ENCODE measurements at regions not wholly inside any gene's neighbourhood (a gene's known extent, or its start where the extent isn't known, plus 50 kb on each side); places are given as distances from the start of the nearest gene placed in this dataset.

DNA sequence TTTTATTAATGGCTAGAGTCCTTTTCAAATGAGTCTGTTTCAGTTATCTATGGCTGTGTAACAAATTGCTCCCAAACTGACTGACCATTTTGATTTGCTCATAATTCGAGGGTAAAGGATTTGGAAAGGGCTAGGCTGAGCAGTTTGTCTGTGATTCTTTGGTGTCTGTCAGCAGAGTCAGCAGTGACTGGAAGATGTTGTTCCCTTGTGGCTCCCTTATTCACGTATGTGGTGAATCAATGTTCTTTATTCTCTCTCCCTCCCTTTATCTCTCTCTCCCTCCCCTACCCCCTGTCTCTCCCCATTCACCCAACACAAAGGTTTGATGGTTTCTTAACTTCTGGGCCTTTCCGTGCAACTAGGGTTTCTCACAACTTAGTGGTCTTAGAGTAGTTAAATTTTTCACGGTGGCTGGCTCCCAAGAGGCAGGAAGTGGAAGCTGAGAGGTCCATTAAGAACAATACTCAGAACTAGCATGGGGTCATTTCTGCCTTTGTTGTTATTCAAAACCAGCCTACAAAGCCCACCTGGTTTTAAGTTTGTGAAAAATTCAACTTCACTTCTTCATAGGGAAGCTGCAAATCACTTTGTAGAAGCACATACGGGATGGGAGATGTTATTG, 772.5 kb upstream of the SLITRK1 start:
- H3K27me3 Mint-ChIP-seq (ENCODE audit: insufficient read depth, low read depth), result peaks cover 4% of the 10 kb centered on the region
- H3K4me3 Mint-ChIP-seq, result no peak overlapping the region
- H3K9me3 ChIP-seq (ENCODE audit: low read depth), result peaks cover 6% of the 10 kb centered on the region
- no peaks in the 10 kb centered on the region for H3K27me3 ChIP-seq
- no peak overlapping the region for H2AFZ ChIP-seq (replicated peaks)
- no peak overlapping the region for H3K27ac Mint-ChIP-seq
- peaks cover 7% of the 10 kb centered on the region for H3K4me1 Mint-ChIP-seq
- H3K27ac ChIP-seq, result peak overlapping the region; percentile 89
- TF ChIP-seq EZH2phosphoT487 (IDR thresholded peaks at IDR 0.05), result peak; percentile 80
- TF ChIP-seq, protein P1, sequence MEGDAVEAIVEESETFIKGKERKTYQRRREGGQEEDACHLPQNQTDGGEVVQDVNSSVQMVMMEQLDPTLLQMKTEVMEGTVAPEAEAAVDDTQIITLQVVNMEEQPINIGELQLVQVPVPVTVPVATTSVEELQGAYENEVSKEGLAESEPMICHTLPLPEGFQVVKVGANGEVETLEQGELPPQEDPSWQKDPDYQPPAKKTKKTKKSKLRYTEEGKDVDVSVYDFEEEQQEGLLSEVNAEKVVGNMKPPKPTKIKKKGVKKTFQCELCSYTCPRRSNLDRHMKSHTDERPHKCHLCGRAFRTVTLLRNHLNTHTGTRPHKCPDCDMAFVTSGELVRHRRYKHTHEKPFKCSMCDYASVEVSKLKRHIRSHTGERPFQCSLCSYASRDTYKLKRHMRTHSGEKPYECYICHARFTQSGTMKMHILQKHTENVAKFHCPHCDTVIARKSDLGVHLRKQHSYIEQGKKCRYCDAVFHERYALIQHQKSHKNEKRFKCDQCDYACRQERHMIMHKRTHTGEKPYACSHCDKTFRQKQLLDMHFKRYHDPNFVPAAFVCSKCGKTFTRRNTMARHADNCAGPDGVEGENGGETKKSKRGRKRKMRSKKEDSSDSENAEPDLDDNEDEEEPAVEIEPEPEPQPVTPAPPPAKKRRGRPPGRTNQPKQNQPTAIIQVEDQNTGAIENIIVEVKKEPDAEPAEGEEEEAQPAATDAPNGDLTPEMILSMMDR (IDR thresholded peaks at IDR 0.05), result no peak
- TF ChIP-seq EZH2 (IDR thresholded peaks at IDR 0.05), result no peak
- no peaks in the 10 kb centered on the region for H3K79me2 ChIP-seq (ENCODE audit: low read depth)
- no peak overlapping the region for H3K9ac ChIP-seq
- H3K4me3 ChIP-seq, result no peak overlapping the region
- peaks cover 20% of the 10 kb centered on the region for H3F3A ChIP-seq (ENCODE audit: low read depth)
- H3K9me3 Mint-ChIP-seq, result peaks cover 27% of the 10 kb centered on the region
- no peaks in the 10 kb centered on the region for H3K36me3 ChIP-seq
- H4K20me1 ChIP-seq (ENCODE audit: low read depth), result no peaks in the 10 kb centered on the region
- peaks cover 24% of the 10 kb centered on the region for H3K4me1 ChIP-seq
- peaks cover 4% of the 10 kb centered on the region for H3K36me3 Mint-ChIP-seq
- DNase-seq (ENCODE audit: low spot score), result peak; percentile 87
- H3K4me2 ChIP-seq, result peak overlapping the region; percentile 52

DNA sequence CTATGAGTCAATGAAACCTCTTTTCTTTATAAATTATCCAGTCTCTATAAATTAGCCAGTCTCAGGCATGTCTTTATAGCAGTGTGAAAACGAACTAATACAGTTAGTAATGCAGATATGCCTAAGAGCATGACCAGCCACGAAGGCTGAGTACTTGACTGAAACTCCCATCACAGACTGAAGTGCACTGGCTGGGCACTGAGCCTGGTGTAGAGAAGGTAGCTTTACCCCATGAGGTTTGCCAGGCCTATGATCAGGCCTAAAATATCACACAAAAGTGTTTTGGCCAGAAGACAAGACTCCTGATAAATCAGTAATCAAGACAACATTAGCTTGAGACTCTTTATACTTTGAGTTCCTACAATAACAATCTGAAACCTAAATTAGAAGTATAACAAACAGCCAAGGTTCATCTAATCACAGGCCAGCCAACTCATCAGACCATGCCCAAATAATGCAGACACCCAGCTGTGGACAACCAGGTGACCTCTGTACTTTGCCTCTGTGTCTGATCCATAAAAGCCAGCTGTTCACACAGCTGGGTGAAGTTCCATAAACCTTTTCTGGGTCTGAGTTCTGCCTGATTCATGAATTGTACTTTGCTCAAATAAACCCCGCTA, 771.8 kb upstream of the SLITRK1 start:
- no peak overlapping the region for H3K27ac Mint-ChIP-seq
- H3K27me3 Mint-ChIP-seq (ENCODE audit: insufficient read depth, low read depth), result peaks cover 4% of the 10 kb centered on the region
- Histone ChIP-seq H3F3A (ENCODE audit: low read depth) (peaks cover 20% of the 10 kb centered on the region), H3K36me3 (no peaks in the 10 kb centered on the region), H3K9ac (no peak overlapping the region), H3K4me3 (no peak overlapping the region), H3K4me1 (peaks cover 24% of the 10 kb centered on the region), H3K27me3 (no peaks in the 10 kb centered on the region), H3K4me2 (peak overlapping the region; percentile 52), H3K79me2 (ENCODE audit: low read depth) (no peaks in the 10 kb centered on the region), H3K27ac (peak overlapping the region; percentile 89), H3K9me3 (ENCODE audit: low read depth) (peaks cover 6% of the 10 kb centered on the region), H4K20me1 (ENCODE audit: low read depth) (no peaks in the 10 kb centered on the region), H2AFZ (replicated peaks) (no peak overlapping the region)
- DNase-seq (ENCODE audit: low spot score), result no peak
- peaks cover 4% of the 10 kb centered on the region for H3K36me3 Mint-ChIP-seq
- H3K9me3 Mint-ChIP-seq, result peaks cover 27% of the 10 kb centered on the region
- H3K4me1 Mint-ChIP-seq, result peaks cover 7% of the 10 kb centered on the region
- TF ChIP-seq EZH2phosphoT487 (IDR thresholded peaks at IDR 0.05) (no peak), EZH2 (IDR thresholded peaks at IDR 0.05) (no peak)
- TF ChIP-seq, protein P1 (IDR thresholded peaks at IDR 0.05), result no peak
- H3K4me3 Mint-ChIP-seq, result no peak overlapping the region

DNA sequence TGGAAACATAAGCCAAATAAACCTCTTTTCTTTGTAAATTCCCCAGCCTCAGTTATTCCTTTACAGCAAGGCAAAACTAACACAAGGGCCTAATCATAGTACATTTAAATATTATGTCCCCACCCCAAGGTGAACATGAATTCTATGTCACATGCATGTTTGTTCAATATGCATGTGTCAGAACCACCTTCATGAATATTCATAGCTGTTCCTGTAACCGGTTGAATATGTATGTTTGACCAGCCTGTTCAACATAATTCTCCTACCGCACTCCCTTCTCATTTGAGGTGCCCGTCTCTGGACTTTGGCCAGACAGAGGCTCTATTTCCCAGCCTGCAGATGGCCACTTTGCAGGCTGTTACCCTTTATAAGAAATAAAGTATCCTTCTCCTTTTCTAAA, 769.4 kb upstream of the SLITRK1 start:
- Histone ChIP-seq H3K4me2 (no peak overlapping the region), H3K36me3 (no peaks in the 10 kb centered on the region), H3K9ac (no peak overlapping the region), H3K4me3 (no peak overlapping the region), H3K27me3 (no peaks in the 10 kb centered on the region), H2AFZ (replicated peaks) (no peak overlapping the region), H3K79me2 (ENCODE audit: low read depth) (no peaks in the 10 kb centered on the region), H3K27ac (no peak overlapping the region), H4K20me1 (ENCODE audit: low read depth) (no peaks in the 10 kb centered on the region), H3F3A (ENCODE audit: low read depth) (peaks cover 20% of the 10 kb centered on the region), H3K9me3 (ENCODE audit: low read depth) (peaks cover 6% of the 10 kb centered on the region), H3K4me1 (peaks cover 24% of the 10 kb centered on the region)
- peaks cover 4% of the 10 kb centered on the region for H3K36me3 Mint-ChIP-seq
- TF ChIP-seq EZH2phosphoT487 (IDR thresholded peaks at IDR 0.05), result no peak
- no peak for TF ChIP-seq EZH2 (IDR thresholded peaks at IDR 0.05)
- TF ChIP-seq, protein P1 (IDR thresholded peaks at IDR 0.05), result no peak
- H3K4me1 Mint-ChIP-seq, result peaks cover 10% of the 10 kb centered on the region
- H3K4me3 Mint-ChIP-seq, result no peak overlapping the region
- peaks cover 4% of the 10 kb centered on the region for H3K27me3 Mint-ChIP-seq (ENCODE audit: insufficient read depth, low read depth)
- DNase-seq (ENCODE audit: low spot score), result no peak
- H3K9me3 Mint-ChIP-seq, result peaks cover 27% of the 10 kb centered on the region
- H3K27ac Mint-ChIP-seq, result no peak overlapping the region
